Nephron (organoid): ENCODE measurements at regions not wholly inside any gene's neighbourhood (a gene's known extent, or its start where the extent isn't known, plus 50 kb on each side); places are given as distances from the start of the nearest gene placed in this dataset.

ENCODE experiments used
- H3K27ac Mint-ChIP-seq, 3 experiments: 2 replicates each; pipeline ENCODE4 v1.8.0; 2020; ENCODE audit warnings: mixed read lengths in 3 of 3, mild to moderate bottlenecking in 2 of 3, moderate library complexity in 1 of 3
- H3K27me3 Mint-ChIP-seq: 2 replicates; pipeline ENCODE4 v1.8.0; 2021; ENCODE audit warnings: low read depth, mild to moderate bottlenecking, moderate library complexity, mixed read lengths
- H3K36me3 Mint-ChIP-seq: 2 replicates; pipeline ENCODE4 v1.8.0; 2020; ENCODE audit warnings: low read depth, mixed read lengths
- H3K4me1 Mint-ChIP-seq: 2 replicates; pipeline ENCODE4 v1.8.0; 2020; ENCODE audit warnings: mixed read lengths
- H3K4me3 Mint-ChIP-seq, 3 experiments: 2 replicates each; pipeline ENCODE4 v1.8.0; 2020; ENCODE audit warnings: mild to moderate bottlenecking in 3 of 3, mixed read lengths in 3 of 3, moderate library complexity in 2 of 3
- H3K9me3 Mint-ChIP-seq: 2 replicates; pipeline ENCODE4 v1.8.0; 2020; ENCODE audit warnings: mixed read lengths
- TF ChIP-seq, protein P1 (sequence below), 3 experiments: fragments of 200-600 bp; sonication (generic); IDR thresholded peaks; one replicate each; pipeline ENCODE4 v1.5.0; 2021; ENCODE audit warnings: antibody characterized with exemption in 3 of 3; ENCODE audit not compliant: unreplicated experiment in 3 of 3

GRCh38 chr14:37721976-37722659, 126.7 kb downstream of the TTC6 start:
- no peak overlapping the region for H3K4me3 Mint-ChIP-seq
- no peaks in the 10 kb centered on the region for H3K4me1 Mint-ChIP-seq
- H3K36me3 Mint-ChIP-seq, result no peaks in the 10 kb centered on the region
- peak overlapping the region in 1 of 3 experiments; percentile 69 for H3K27ac Mint-ChIP-seq
- H3K27me3 Mint-ChIP-seq, result no peaks in the 10 kb centered on the region
- TF ChIP-seq, protein P1, sequence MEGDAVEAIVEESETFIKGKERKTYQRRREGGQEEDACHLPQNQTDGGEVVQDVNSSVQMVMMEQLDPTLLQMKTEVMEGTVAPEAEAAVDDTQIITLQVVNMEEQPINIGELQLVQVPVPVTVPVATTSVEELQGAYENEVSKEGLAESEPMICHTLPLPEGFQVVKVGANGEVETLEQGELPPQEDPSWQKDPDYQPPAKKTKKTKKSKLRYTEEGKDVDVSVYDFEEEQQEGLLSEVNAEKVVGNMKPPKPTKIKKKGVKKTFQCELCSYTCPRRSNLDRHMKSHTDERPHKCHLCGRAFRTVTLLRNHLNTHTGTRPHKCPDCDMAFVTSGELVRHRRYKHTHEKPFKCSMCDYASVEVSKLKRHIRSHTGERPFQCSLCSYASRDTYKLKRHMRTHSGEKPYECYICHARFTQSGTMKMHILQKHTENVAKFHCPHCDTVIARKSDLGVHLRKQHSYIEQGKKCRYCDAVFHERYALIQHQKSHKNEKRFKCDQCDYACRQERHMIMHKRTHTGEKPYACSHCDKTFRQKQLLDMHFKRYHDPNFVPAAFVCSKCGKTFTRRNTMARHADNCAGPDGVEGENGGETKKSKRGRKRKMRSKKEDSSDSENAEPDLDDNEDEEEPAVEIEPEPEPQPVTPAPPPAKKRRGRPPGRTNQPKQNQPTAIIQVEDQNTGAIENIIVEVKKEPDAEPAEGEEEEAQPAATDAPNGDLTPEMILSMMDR (IDR thresholded peaks at IDR 0.05; ENCODE audit: unreplicated experiment in 3 of 3), result no peak
- no peaks in the 10 kb centered on the region for H3K9me3 Mint-ChIP-seq

GRCh38 chr14:37723515-37723914, 128.1 kb downstream of the TTC6 start:
- Mint-ChIP-seq H3K9me3 (no peaks in the 10 kb centered on the region), H3K4me3 (no peak overlapping the region), H3K27ac (no peak overlapping the region), H3K4me1 (no peaks in the 10 kb centered on the region), H3K36me3 (no peaks in the 10 kb centered on the region), H3K27me3 (no peaks in the 10 kb centered on the region)
- TF ChIP-seq, protein P1 (IDR thresholded peaks at IDR 0.05; ENCODE audit: unreplicated experiment in 3 of 3), result no peak

- H3K9me3 Mint-ChIP-seq, result no peaks in the 10 kb centered on the region
- TF ChIP-seq, protein P1 (IDR thresholded peaks at IDR 0.05; ENCODE audit: unreplicated experiment in 3 of 3), result no peak
- H3K4me1 Mint-ChIP-seq, result no peaks in the 10 kb centered on the region
- H3K27me3 Mint-ChIP-seq, result no peaks in the 10 kb centered on the region
- no peak overlapping the region for H3K4me3 Mint-ChIP-seq
- no peaks in the 10 kb centered on the region for H3K36me3 Mint-ChIP-seq
- H3K27ac Mint-ChIP-seq, result no peak overlapping the region
Observed at GRCh38 chr14:37726708-37727107, 131.3 kb downstream of the TTC6 start.

GRCh38 chr14:37729218-37729617, 133.8 kb downstream of the TTC6 start:
- Mint-ChIP-seq H3K4me1 (no peaks in the 10 kb centered on the region), H3K9me3 (no peaks in the 10 kb centered on the region), H3K4me3 (no peak overlapping the region), H3K27ac (no peak overlapping the region), H3K36me3 (no peaks in the 10 kb centered on the region), H3K27me3 (no peaks in the 10 kb centered on the region)
- TF ChIP-seq, protein P1 (IDR thresholded peaks at IDR 0.05; ENCODE audit: unreplicated experiment in 3 of 3), result no peak

- Mint-ChIP-seq H3K9me3 (no peaks in the 10 kb centered on the region), H3K36me3 (no peaks in the 10 kb centered on the region), H3K27ac (no peak overlapping the region), H3K4me1 (no peaks in the 10 kb centered on the region), H3K4me3 (no peak overlapping the region), H3K27me3 (no peaks in the 10 kb centered on the region)
- TF ChIP-seq, protein P1 (IDR thresholded peaks at IDR 0.05; ENCODE audit: unreplicated experiment in 3 of 3), result no peak
Observed at GRCh38 chr14:37731094-37731493, 135.7 kb downstream of the TTC6 start.

- Mint-ChIP-seq H3K27me3 (peaks cover 3% of the 10 kb centered on the region), H3K4me3 (no peak overlapping the region), H3K27ac (no peak overlapping the region), H3K9me3 (no peaks in the 10 kb centered on the region), H3K4me1 (no peaks in the 10 kb centered on the region), H3K36me3 (no peaks in the 10 kb centered on the region)
- TF ChIP-seq, protein P1 (IDR thresholded peaks at IDR 0.05; ENCODE audit: unreplicated experiment in 3 of 3), result no peak
Observed at GRCh38 chr14:37745657-37746056, 150.2 kb downstream of the TTC6 start.
